Activated T-cell treated with anti-CD3 and anti-CD28 coated beads for 1 hour (primary cell): ENCODE measurements at regions not wholly inside any gene's neighbourhood (a gene's known extent, or its start where the extent isn't known, plus 50 kb on each side); places are given as distances from the start of the nearest gene placed in this dataset.
"Not testable (repeated sequence)": the region's sequence is repeated elsewhere in the genome, so short reads cannot be mapped to it uniquely, and the experiment has no call there.

Experiments
- DNase-seq: peaks from one replicate; pipeline ENCODE4 v3.0.0-alpha.2; 2020; ENCODE audit warnings: low read depth

GRCh38 chr14:30264161-30264560 lies 294.8 kb upstream of the G2E3 start:
- DNase-seq: no peak

DNA sequence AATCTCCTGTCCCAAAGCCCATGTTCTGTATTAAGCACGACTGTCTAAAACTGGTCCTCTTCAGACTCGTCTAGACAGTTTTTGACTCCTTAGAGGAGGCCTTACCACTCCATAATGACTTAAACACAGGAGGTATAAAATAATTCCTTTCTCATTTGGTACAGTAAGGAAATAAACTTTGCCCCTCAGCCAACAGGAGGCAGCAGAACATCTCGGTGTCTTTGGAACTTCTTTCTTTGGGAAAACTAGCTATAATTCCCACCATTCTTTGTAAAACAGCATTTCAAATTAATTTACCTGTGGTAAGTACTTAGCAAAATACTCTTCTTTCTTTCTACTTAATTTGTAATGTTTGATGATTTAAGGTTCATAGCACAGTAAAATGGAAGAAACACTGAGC lies 292.7 kb upstream of the G2E3 start:
- DNase-seq: no peak

DNA sequence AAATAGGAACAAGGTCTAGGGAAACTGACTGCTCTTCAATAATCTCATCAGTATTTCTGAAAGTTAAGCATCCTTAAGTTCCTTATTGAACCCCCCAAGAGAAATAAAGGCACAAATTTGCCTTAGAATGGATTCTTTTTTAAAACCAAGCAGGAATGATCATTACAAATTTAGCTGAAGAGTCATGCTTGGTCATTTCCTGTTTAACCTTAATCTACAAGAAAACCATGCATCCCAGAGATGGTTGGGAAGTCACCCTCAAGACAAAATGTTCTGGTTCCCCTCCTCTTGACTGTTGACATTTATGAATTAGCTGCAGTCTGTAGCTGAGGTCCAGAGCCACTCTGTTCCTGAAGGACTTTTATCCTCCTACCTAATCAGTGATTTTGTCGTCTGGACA lies 291.8 kb upstream of the G2E3 start:
- DNase-seq: no peak

DNA sequence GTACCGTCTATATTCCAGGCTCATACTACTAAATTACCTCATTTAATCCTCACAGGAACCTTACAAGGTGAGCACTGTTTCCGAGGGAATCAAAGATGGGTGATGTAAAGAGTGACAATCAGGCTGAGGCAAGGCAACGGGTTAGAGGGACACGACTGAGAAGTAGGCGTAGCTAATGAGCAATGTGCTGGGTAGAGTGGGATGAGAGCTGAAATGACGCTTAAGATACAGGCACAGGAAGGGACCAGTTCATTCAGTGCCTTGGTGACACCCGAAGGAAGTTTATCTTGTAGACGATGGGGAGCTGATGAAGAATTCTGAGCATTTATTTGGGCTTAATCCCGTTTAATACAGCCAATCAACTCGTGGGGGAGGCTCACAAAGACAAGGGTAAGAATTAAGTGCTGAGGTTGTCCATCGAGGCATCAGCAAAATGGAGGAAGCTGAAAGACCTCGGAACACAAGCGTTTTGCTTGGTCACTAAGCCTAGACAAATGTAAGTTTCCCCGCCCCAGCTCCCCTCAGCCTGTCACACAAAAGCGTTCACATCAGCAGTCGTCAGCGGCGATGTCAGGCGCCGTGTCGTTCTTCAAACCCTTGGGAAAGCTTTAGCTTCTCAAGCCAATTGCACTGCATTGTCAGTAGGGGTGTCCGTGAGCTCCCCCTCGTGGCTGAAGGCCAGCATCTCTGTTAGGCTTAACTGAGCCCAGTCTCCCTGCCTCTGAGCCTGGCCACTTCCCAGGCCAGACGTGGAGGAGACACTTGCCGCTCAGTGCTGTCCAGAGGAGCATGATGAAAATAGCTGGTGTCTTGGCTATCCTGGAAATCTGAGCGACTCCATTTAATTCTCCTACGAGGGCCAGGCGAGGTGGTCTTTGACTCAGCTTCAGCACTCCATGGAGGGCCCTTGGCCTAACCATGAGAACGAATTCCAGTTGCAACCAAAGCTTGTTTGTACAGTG lies 288.5 kb upstream of the G2E3 start:
- DNase-seq: peak; percentile 45

DNA sequence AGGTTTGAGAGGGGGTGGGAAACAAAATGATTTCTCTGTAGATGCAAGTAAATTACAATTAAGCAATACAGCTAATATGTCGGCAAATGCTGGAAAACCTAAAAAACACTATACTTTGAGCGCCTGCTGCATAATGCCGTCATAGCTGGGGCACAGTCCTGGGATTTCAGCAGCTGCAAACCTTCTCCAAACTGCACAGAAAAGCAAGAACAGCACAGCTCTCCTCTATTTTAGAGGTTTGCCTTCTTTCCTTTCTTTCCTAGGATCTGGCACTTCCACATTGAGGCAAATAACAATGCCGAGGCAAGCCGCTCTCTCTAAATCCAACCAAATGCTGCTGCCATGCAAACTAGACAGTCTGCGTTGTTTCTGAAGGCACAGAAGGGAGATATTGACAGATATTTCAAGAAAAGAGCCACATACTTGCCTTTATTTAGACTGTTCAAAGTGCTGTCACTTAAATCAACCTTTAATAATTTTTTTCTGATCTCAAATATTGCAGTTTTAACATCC lies 287.1 kb upstream of the G2E3 start:
- no peak for DNase-seq

DNA sequence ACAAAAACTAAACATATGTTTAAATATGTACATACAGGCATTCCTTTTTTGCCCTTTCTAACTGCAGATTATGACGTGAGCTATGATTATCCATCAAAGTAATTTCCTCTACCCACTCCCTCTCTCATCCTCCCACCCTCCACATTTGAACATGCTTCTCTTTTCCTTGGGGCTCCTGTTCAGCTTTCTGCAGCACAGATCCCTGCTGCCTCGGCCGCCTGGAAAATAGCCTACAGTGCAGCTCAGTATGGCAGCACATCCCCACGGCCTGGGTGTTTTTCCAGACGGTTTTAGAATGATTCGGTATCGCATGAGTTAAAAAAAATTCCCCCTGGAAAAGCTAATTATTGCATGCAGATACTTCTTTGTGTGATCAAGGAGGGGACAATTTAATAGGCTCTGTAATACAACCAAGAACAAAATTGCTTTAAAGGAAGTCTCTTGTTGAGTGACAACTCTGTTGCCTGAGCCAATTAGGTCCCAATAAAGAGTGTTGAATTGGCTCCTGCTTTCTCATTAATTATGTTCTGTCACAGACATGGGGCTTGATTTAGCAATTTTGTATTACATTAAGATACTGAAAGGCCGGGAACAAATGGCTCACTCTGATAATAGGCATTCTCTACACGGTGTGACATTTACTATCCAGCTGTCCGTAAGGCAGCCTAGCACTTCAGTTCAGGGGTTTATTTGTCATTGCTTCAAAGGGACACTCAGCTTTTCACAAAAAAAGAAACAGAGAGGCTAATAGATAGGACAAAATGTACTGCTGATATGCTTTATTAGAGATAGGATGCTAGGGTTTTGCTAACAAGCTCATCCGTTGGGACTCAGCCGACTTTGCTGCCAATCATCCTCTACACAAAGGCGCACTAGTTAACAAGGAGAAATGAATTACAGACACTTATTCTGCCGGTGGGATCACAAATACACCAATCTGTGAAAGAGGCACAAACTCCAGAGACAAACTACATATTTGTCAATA lies 285.8 kb upstream of the G2E3 start:
- DNase-seq: no peak

GRCh38 chr14:30275604-30276003 lies 283.4 kb upstream of the G2E3 start:
- DNase-seq: no peak

GRCh38 chr14:30277268-30277667 lies 281.7 kb upstream of the G2E3 start:
- DNase-seq: no peak

GRCh38 chr14:30278856-30279255 lies 280.1 kb upstream of the G2E3 start:
- DNase-seq: not testable (repeated sequence)

DNA sequence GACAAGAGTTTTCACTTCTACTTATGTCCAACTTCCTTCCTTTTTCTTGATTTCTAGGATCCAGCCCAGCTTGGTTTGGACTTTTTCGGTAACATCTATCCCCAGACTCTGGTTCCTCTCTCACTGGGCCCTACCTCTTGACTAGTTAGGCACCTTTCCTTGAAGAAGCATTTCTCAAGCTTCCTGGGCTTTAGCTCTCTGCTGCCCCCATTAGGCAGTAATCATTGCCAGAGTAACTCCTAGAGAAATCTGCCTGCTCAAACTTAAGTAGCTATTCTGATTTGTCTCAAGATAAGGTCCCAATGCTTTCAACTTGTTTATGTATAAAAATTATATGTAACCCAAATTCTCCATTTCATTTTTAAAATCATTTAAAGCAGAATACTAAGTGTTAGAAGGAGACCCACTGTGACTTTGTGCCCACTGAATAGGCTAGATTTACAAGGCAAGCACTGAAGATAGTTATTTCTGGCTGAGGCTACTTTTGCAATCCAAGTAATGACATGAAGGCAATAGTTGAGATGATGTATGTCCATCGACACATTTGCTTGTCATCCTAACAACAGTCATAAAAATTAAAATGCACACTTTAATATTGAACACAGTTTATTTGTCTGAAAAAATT lies 275.0 kb upstream of the G2E3 start:
- no peak for DNase-seq

- DNase-seq: no peak
Measured at GRCh38 chr14:30284808-30285207, 274.1 kb upstream of the G2E3 start.

GRCh38 chr14:30287579-30288445 lies 271.1 kb upstream of the G2E3 start:
- DNase-seq: no peak

DNA sequence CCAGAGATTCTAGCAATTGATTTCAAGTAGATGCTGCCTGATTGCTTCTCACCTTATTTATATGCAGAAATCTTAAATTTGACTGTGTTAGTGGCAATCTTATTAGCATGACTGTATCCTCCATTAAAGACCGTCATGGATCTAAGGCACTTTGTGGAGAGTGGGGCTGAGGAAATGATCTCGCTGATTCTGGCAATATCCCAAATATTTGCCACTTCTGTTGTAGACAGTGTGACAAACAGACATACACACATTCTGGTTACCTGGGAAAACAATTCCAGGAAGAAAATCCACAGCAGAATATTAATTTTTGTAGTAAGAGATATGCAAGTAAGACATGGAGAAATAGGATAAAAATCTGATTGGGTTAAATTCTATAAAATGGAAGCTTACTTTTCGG lies 269.0 kb upstream of the G2E3 start:
- DNase-seq: no peak

GRCh38 chr14:30291216-30291615 lies 267.7 kb upstream of the G2E3 start:
- no peak for DNase-seq

DNA sequence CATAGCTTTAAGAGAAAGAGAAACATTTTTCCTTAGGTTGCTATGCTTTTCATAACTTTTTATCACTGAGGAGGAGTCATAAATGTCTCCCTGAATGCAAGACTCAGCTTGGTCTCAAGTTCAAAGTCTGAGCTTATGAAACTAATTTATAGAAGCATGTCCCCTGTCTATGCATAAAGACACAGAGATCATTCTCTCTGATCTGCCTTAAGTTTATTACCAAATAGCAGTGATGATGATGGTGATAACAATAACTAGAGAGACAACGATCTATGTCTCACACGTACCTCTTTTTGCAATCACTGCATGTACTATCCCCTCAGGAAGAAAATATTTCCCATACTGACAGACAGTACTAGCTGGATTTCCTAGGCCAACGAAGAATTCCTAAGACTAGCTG lies 266.4 kb upstream of the G2E3 start:
- DNase-seq: no peak

- no peak for DNase-seq
Measured at GRCh38 chr14:30295980-30296379, 263.0 kb upstream of the G2E3 start.

GRCh38 chr14:30296931-30297405 lies 262.0 kb upstream of the G2E3 start:
- no peak for DNase-seq

DNA sequence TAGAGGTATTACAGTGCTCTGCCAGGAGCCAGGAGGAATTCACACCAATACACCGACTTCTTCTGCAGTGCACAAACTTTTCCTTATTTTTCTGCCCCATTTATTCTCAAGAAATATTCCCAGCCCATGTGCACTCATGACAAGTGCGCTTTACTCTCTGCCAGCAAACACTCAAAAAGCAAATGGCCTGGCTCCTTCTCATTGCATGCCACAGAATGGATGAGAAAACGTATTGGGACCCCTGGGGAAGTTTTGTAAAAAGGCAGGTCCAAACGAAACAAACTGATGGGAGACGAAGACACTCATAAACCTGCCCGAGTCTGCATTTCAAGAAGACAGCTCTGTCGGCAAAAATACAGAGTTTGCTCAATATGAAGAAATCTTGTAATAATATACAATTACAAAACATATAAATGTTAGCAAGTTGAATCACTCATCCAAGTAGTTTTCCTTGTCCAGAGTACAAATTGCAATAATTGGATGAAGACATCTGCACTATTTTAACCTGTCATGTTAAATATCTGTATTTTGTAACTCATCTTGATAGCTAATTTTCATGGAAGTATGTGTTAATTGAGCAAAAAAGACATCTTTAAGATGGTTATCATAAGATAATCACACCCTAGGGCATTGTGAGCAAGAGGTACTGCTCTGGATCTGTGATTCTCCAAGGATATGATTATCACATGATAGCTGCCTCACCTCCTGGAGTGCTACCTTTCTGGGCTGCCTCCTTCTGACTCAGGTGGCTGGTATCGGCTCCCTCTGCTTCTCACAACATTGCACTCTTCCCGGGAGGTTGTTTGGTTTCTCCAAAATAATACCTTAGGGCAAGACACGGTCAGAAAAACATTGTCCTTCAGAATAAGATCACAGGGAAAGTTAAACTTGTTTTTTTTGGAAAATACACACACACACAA lies 260.8 kb upstream of the G2E3 start:
- DNase-seq: no peak

- no peak for DNase-seq
Measured at GRCh38 chr14:30299915-30300314, 259.0 kb upstream of the G2E3 start.

- no peak for DNase-seq
Measured at GRCh38 chr14:30303350-30303749, 255.6 kb upstream of the G2E3 start.
